Upper lobe of left lung (tissue), 6 donors: ENCODE measurements at regions not wholly inside any gene's neighbourhood (a gene's known extent, or its start where the extent isn't known, plus 50 kb on each side); places are given as distances from the start of the nearest gene placed in this dataset.

ENCODE experiments used
- ATAC-seq, 2 donors: fragments of 200-7000 bp; cut with Tn5 transposase; one replicate each; pipeline ENCODE4 v1.9.1; 2022; ENCODE audit warnings: mild to moderate bottlenecking in 2 of 2, moderate library complexity in 2 of 2; ENCODE audit not compliant: low FRiP score in 2 of 2
- DNase-seq, 2 donors: peaks; one replicate each; pipeline ENCODE4 v3.0.0-alpha.2; 2019 to 2020
- H3K27ac ChIP-seq, 4 donors: fragments of 200-600 bp; sonication (generic); one replicate each; pipeline ENCODE4 v1.5.1; 2016 to 2019
- H3K27me3 ChIP-seq, 4 donors: fragments of 200-600 bp; sonication (generic); one replicate each; pipeline ENCODE4 v1.5.1; 2017 to 2019
- H3K36me3 ChIP-seq, 4 donors: fragments of 200-600 bp; sonication (generic); one replicate each; pipeline ENCODE4 v1.5.1; 2016 to 2019
- H3K4me1 ChIP-seq, 4 donors: fragments of 200-600 bp; sonication (generic); one replicate each; pipeline ENCODE4 v1.5.1; 2018 to 2019
- H3K4me3 ChIP-seq, 4 donors: fragments of 200-600 bp; sonication (generic); one replicate each; pipeline ENCODE4 v1.5.1; 2017 to 2019; ENCODE audit warnings: mild to moderate bottlenecking in 2 of 4, moderate library complexity in 1 of 4
- H3K9me3 ChIP-seq, 4 donors: fragments of 200-600 bp; sonication (generic); one replicate each; pipeline ENCODE4 v1.5.1; 2018 to 2019
- CTCF ChIP-seq, 6 experiments: fragments of 450-650 bp in 4 of 6; fragments of 200-600 bp in 2 of 6; sonication (generic) in 2 of 6; IDR thresholded peaks; one replicate each; pipeline ENCODE4 v1.5.1; 2016 to 2019; ENCODE audit warnings: antibody characterized with exemption in 6 of 6
- EP300 ChIP-seq, 4 donors: sonication (generic); formaldehyde crosslinking; IDR thresholded peaks; one replicate each; pipeline ENCODE4 v1.5.1; 2017; ENCODE audit warnings: antibody characterized with exemption in 4 of 4, control low read depth in 2 of 4
- POLR2A ChIP-seq, 4 donors: fragments of 450-650 bp; IDR thresholded peaks; one replicate each; pipeline ENCODE4 v1.5.1; 2016 to 2017; ENCODE audit warnings: antibody characterized with exemption in 4 of 4, mild to moderate bottlenecking in 2 of 4
- POLR2AphosphoS5 ChIP-seq, 2 donors: sonication (generic); formaldehyde crosslinking; IDR thresholded peaks; one replicate each; pipeline ENCODE4 v1.5.1; 2017; ENCODE audit warnings: antibody characterized with exemption in 2 of 2
- WGBS, 2 donors: methylation state at CpG; one replicate each; pipeline ENCODE4 v1.1.5; 2017 to 2018; 5-methylcytosine and 5-hydroxymethylcytosine counted together
- donor health status: DM: no; HTN: no; CAD: no; lungs with moderate emphysema.
- donor health status: DM: no; HTN: yes; CAD: no; lungs with severe emphysema.

- no peaks in the 10 kb centered on the region for H3K4me1 ChIP-seq
- H3K27me3 ChIP-seq: no peaks in the 10 kb centered on the region
- 66 to 85% methylated on average over 6 of the region's 6 CpGs for WGBS, 2 donors
- H3K27ac ChIP-seq: no peak overlapping the region
- no peaks in the 10 kb centered on the region for H3K9me3 ChIP-seq
- no peaks in the 10 kb centered on the region for H3K36me3 ChIP-seq
- no peak for DNase-seq
- H3K4me3 ChIP-seq: no peak overlapping the region
- TF ChIP-seq POLR2A (IDR thresholded peaks at IDR 0.05): no peak
- no peak for TF ChIP-seq EP300 (IDR thresholded peaks at IDR 0.05)
- TF ChIP-seq CTCF (IDR thresholded peaks at IDR 0.05): no peak
- TF ChIP-seq POLR2AphosphoS5 (IDR thresholded peaks at IDR 0.05): no peak
- no peak for ATAC-seq
Measured at GRCh38 chr20:52801628-52802006, 170.5 kb upstream of the TSHZ2 start.

- Histone ChIP-seq H3K27ac (no peak overlapping the region), H3K4me3 (no peak overlapping the region), H3K36me3 (no peaks in the 10 kb centered on the region), H3K4me1 (no peaks in the 10 kb centered on the region), H3K27me3 (no peaks in the 10 kb centered on the region), H3K9me3 (no peaks in the 10 kb centered on the region)
- TF ChIP-seq EP300 (IDR thresholded peaks at IDR 0.05): no peak
- TF ChIP-seq POLR2A (IDR thresholded peaks at IDR 0.05): no peak
- TF ChIP-seq CTCF (IDR thresholded peaks at IDR 0.05): no peak
- TF ChIP-seq POLR2AphosphoS5 (IDR thresholded peaks at IDR 0.05): no peak
- 70 to 74% methylated on average over 6 of the region's 6 CpGs for WGBS, 2 donors
- no peak for ATAC-seq
- DNase-seq: no peak
Measured at GRCh38 chr20:52800734-52801627, 171.2 kb upstream of the TSHZ2 start.

GRCh38 chr20:52799130-52799529, 173.0 kb upstream of the TSHZ2 start:
- Histone ChIP-seq H3K27ac (no peak overlapping the region), H3K27me3 (no peaks in the 10 kb centered on the region), H3K4me3 (no peak overlapping the region), H3K36me3 (no peaks in the 10 kb centered on the region), H3K9me3 (no peaks in the 10 kb centered on the region), H3K4me1 (no peaks in the 10 kb centered on the region)
- 73 to 78% methylated on average over 2 of the region's 2 CpGs for WGBS, 2 donors
- ATAC-seq: no peak
- no peak for DNase-seq
- TF ChIP-seq CTCF (IDR thresholded peaks at IDR 0.05): no peak
- no peak for TF ChIP-seq EP300 (IDR thresholded peaks at IDR 0.05)
- no peak for TF ChIP-seq POLR2AphosphoS5 (IDR thresholded peaks at IDR 0.05)
- no peak for TF ChIP-seq POLR2A (IDR thresholded peaks at IDR 0.05)

- H3K27ac ChIP-seq: no peak overlapping the region
- no peak overlapping the region for H3K4me3 ChIP-seq
- H3K4me1 ChIP-seq: no peaks in the 10 kb centered on the region
- H3K36me3 ChIP-seq: no peaks in the 10 kb centered on the region
- 76 to 80% methylated on average over 1 of the region's 1 CpG for WGBS, 2 donors
- TF ChIP-seq POLR2AphosphoS5 (IDR thresholded peaks at IDR 0.05): no peak
- TF ChIP-seq CTCF (IDR thresholded peaks at IDR 0.05): no peak
- no peak for TF ChIP-seq EP300 (IDR thresholded peaks at IDR 0.05)
- no peak for TF ChIP-seq POLR2A (IDR thresholded peaks at IDR 0.05)
- DNase-seq (no peak), ATAC-seq (no peak)
- H3K27me3 ChIP-seq: no peaks in the 10 kb centered on the region
- no peaks in the 10 kb centered on the region for H3K9me3 ChIP-seq
Measured at GRCh38 chr20:52798124-52798523, 174.0 kb upstream of the TSHZ2 start.

- DNase-seq: no peak
- Histone ChIP-seq H3K4me1 (no peaks in the 10 kb centered on the region), H3K27me3 (no peaks in the 10 kb centered on the region), H3K9me3 (no peaks in the 10 kb centered on the region), H3K36me3 (no peaks in the 10 kb centered on the region), H3K27ac (no peak overlapping the region), H3K4me3 (no peak overlapping the region)
- TF ChIP-seq POLR2AphosphoS5 (IDR thresholded peaks at IDR 0.05): no peak
- TF ChIP-seq EP300 (IDR thresholded peaks at IDR 0.05): no peak
- no peak for TF ChIP-seq POLR2A (IDR thresholded peaks at IDR 0.05)
- TF ChIP-seq CTCF (IDR thresholded peaks at IDR 0.05): no peak
- ATAC-seq: no peak
Measured at GRCh38 chr20:52794853-52795252, 177.3 kb upstream of the TSHZ2 start.
